ENCODE measurements at regions not wholly inside any gene's neighbourhood (a gene's known extent, or its start where the extent isn't known, plus 50 kb on each side); places are given as distances from the start of the nearest gene placed in this dataset.

GRCh38 chr18:75723521-75724340 lies 296.2 kb upstream of the SMIM21 start:
- TF ChIP-seq POLR2AphosphoS5 (IDR thresholded peaks at IDR 0.05) (no peak), POLR2A (IDR thresholded peaks at IDR 0.05) (no peak), CTCF (IDR thresholded peaks at IDR 0.05) (no peak)
